Type B pancreatic cell (in vitro differentiated cells): ENCODE measurements at regions not wholly inside any gene's neighbourhood (a gene's known extent, or its start where the extent isn't known, plus 50 kb on each side); places are given as distances from the start of the nearest gene placed in this dataset.

Experiments used
- DNase-seq: peaks from one replicate; pipeline ENCODE4 v3.0.0; 2021; ENCODE audit warnings: mixed read lengths; ENCODE audit not compliant: unreplicated experiment; ENCODE audit errors: extremely low spot score
- H3K27ac Mint-ChIP-seq: 2 replicates; pipeline ENCODE4 v1.8.0; 2021; ENCODE audit warnings: mild to moderate bottlenecking, mixed read lengths
- H3K27me3 Mint-ChIP-seq: 2 replicates; pipeline ENCODE4 v1.8.0; 2021; ENCODE audit warnings: mixed read lengths
- H3K36me3 Mint-ChIP-seq: 2 replicates; pipeline ENCODE4 v1.8.0; 2021; ENCODE audit warnings: mixed read lengths
- H3K4me1 Mint-ChIP-seq: one replicate; pipeline ENCODE4 v1.8.0; 2021; ENCODE audit warnings: mixed read lengths; ENCODE audit not compliant: unreplicated experiment
- H3K4me3 Mint-ChIP-seq: 2 replicates; pipeline ENCODE4 v1.8.0; 2021; ENCODE audit warnings: mild to moderate bottlenecking, mixed read lengths
- H3K9me3 Mint-ChIP-seq: 2 replicates; pipeline ENCODE4 v1.8.0; 2021; ENCODE audit warnings: mixed read lengths
- TF ChIP-seq, protein P1 (sequence below): fragments of 200-600 bp; sonication (generic); conservative IDR thresholded peaks from 2 replicates; pipeline ENCODE4 v1.5.0; 2021; ENCODE audit warnings: antibody characterized with exemption, mild to moderate bottlenecking

DNA sequence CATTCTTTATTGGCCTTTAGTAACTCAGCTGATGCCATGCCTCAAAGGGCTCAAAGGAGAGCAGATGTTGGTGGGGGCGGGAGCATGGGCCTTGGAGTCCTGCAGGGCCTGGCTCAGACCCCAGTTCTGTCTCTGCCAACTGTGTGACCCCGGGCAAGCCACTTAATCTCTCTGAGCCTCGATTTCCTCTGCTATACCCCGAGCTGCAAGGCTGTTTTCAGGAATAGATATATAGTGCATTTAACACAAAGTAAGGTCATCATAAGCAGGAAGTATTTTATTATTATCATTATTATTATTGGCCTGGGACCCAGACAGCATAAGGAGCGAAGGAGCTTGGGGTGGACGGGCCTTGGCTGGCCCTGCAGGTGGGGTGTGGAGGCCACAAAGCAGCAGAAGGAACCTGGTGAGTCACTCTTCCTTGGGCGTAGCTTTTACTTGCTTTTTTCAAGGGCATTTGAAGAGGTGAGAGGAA lies 162.7 kb downstream of the INHBB start:
- peaks cover 14% of the 10 kb centered on the region for H3K27me3 Mint-ChIP-seq
- no peak overlapping the region for H3K4me3 Mint-ChIP-seq
- TF ChIP-seq, protein P1, sequence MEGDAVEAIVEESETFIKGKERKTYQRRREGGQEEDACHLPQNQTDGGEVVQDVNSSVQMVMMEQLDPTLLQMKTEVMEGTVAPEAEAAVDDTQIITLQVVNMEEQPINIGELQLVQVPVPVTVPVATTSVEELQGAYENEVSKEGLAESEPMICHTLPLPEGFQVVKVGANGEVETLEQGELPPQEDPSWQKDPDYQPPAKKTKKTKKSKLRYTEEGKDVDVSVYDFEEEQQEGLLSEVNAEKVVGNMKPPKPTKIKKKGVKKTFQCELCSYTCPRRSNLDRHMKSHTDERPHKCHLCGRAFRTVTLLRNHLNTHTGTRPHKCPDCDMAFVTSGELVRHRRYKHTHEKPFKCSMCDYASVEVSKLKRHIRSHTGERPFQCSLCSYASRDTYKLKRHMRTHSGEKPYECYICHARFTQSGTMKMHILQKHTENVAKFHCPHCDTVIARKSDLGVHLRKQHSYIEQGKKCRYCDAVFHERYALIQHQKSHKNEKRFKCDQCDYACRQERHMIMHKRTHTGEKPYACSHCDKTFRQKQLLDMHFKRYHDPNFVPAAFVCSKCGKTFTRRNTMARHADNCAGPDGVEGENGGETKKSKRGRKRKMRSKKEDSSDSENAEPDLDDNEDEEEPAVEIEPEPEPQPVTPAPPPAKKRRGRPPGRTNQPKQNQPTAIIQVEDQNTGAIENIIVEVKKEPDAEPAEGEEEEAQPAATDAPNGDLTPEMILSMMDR, result no peak
- no peak for DNase-seq
- H3K9me3 Mint-ChIP-seq, result no peaks in the 10 kb centered on the region
- no peaks in the 10 kb centered on the region for H3K36me3 Mint-ChIP-seq
- H3K4me1 Mint-ChIP-seq, result no peaks in the 10 kb centered on the region
- no peak overlapping the region for H3K27ac Mint-ChIP-seq

DNA sequence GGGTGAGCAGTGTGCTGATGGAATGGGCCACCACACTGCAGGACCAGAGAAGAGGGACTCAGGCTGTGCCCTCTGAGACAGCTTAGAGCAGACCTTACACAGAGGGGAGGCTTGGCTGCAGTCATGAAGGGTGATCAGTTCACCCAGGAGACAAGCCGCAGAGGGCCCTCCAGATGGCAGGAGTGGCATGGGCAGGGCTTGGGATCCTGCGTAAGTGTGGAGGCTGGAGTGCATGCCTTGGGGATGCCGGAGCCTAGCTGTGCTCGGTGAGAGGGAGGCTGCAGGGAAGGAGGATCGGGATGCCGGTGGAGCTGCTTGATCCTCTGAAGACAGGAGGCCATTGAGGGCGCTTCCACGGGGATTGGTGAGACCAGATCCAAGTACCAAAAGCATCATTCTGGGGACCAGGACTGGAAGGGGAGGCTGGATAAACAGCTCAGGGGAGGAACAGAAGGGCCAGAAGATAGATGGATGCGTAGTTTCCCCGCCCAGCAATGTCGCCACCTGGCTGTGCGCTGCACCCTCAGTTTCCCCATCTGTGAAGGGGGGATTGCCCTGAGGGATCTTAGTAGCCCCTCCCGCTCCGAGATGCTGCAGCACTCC lies 163.4 kb downstream of the INHBB start:
- TF ChIP-seq, protein P1, result no peak
- Mint-ChIP-seq H3K4me3 (no peak overlapping the region), H3K36me3 (no peaks in the 10 kb centered on the region), H3K27me3 (peaks cover 14% of the 10 kb centered on the region), H3K9me3 (no peaks in the 10 kb centered on the region), H3K27ac (no peak overlapping the region), H3K4me1 (peaks cover 3% of the 10 kb centered on the region)
- DNase-seq, result no peak

DNA sequence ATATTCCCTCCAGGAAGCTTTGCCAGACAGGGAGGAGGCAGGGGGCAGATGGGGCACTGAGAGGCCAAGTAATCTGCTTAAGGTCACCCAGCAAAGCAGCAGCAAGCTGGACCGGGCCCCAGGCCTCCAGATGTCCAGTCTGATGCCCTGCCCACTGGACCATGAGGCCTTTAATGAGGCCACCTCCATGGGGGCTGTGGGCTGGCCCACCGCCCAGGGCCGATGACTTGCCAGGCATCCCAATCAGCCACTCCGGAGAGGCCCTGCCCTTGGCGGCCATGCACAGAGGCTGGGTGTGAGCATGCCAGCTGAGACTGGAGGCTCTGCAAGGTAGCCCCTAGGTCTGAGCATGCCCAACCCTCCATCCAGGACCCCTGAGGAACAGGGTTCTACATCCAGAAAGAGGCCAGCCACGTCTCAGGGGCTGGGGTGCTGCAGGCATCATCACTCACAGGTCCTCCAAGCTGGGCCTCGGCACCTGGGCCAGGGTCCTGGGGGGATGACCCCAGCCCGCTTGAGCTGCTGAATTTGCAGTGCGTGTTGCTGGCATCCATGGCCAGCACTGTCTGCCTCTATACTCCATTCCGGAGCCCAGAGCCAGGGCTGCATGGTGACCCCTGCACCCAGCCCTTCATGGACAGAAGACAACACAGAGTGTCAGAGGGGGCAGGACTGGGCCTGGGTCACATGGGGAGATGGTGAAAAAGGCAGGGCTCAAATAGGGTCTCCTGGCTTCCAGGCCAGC lies 164.2 kb downstream of the INHBB start:
- TF ChIP-seq, protein P1, result no peak
- Mint-ChIP-seq H3K4me3 (no peak overlapping the region), H3K27me3 (peaks cover 14% of the 10 kb centered on the region), H3K27ac (no peak overlapping the region), H3K9me3 (no peaks in the 10 kb centered on the region), H3K36me3 (no peaks in the 10 kb centered on the region), H3K4me1 (peaks cover 6% of the 10 kb centered on the region)
- DNase-seq, result no peak

DNA sequence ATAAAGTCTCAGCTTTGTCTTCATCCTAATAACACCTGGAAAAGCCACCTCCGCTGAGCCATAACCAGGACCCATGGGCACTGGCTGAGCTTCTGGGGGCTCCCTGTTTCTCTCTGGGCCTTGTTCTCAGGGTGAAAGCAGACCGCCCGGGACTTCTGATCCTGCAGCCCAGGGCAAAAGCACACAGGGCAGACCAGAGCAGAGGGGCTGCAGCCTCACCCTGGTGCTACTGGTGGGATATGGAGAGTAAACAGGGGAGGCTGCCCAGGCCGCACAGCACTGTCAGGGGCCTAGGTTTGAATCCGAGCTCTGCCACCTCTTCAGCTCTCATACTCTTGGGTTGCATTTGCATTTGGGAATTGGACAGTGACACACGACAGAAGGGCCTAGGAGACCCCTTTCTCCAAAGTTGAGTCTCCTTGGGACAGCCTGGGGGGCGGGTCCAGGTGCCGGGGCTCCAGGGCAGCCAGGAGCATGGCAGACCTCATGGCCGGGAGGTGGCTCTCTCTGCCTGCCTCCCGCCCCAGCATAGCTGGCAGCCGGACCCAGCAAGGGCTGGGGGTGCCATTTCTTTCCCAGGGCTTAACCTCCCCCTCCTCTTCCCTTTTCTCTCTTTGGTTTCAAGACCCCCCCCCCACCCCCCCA lies 164.9 kb downstream of the INHBB start:
- peaks cover 6% of the 10 kb centered on the region for H3K4me1 Mint-ChIP-seq
- DNase-seq, result no peak
- H3K36me3 Mint-ChIP-seq, result no peaks in the 10 kb centered on the region
- TF ChIP-seq, protein P1, result no peak
- no peak overlapping the region for H3K27ac Mint-ChIP-seq
- H3K4me3 Mint-ChIP-seq, result no peak overlapping the region
- H3K27me3 Mint-ChIP-seq, result peaks cover 17% of the 10 kb centered on the region
- no peaks in the 10 kb centered on the region for H3K9me3 Mint-ChIP-seq

DNA sequence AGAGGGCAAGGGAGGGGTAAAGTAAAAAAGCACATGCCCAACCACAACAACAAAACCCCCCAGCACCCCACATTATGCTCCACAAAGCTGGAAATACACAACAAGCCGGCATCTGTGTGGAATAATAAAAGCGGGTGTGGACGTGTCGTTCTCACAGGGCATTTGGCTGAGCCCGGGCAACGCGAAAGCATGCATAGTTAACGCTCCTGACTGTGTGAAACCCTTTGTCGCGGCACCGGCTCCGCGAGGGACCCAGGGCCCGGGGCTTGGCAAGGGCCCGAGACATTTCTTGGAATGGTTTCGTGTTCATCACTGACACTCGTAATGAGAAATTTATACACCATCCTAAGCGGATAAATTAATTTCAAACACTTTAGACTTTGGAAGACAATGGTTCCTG lies 165.6 kb downstream of the INHBB start:
- TF ChIP-seq, protein P1, result no peak
- Mint-ChIP-seq H3K27ac (no peak overlapping the region), H3K27me3 (peaks cover 17% of the 10 kb centered on the region), H3K4me3 (no peak overlapping the region), H3K9me3 (no peaks in the 10 kb centered on the region), H3K36me3 (no peaks in the 10 kb centered on the region), H3K4me1 (peaks cover 8% of the 10 kb centered on the region)
- DNase-seq, result no peak
